Tibial artery (tissue), 4 donors: ENCODE measurements at regions not wholly inside any gene's neighbourhood (a gene's known extent, or its start where the extent isn't known, plus 50 kb on each side); places are given as distances from the start of the nearest gene placed in this dataset.

Experiments used
- DNase-seq, 2 donors: peaks; one replicate each; pipeline ENCODE4 v3.0.0-alpha.2; 2019
- H3K27ac ChIP-seq, 2 donors: fragments of 200-600 bp; sonication (generic) in 1 of 2; 1 replicate in 1 of 2; 2 replicates in 1 of 2; pipeline ENCODE4 v1.5.1; 2018 to 2019; ENCODE audit warnings: mild to moderate bottlenecking in 1 of 2
- H3K27me3 ChIP-seq, 2 donors: fragments of 200-600 bp; sonication (generic) in 1 of 2; one replicate each; pipeline versions ENCODE4 v1.5.1 to v1.6.0; 2016 to 2019
- H3K36me3 ChIP-seq, 3 donors: fragments of 200-600 bp; sonication (generic) in 2 of 3; one replicate each; pipeline ENCODE4 v1.5.1; 2016 to 2019; ENCODE audit warnings: mild to moderate bottlenecking in 2 of 3
- H3K4me1 ChIP-seq, 4 donors: fragments of 200-600 bp; sonication (generic) in 2 of 4; 1 replicate in 3 of 4; 2 replicates in 1 of 4; pipeline ENCODE4 v1.5.1; 2016 to 2019
- H3K4me3 ChIP-seq, 2 donors: fragments of 200-600 bp; sonication (generic) in 1 of 2; 1 replicate in 1 of 2; 2 replicates in 1 of 2; pipeline ENCODE4 v1.5.1; 2018 to 2019; ENCODE audit warnings: mild to moderate bottlenecking in 2 of 2
- H3K9me3 ChIP-seq, 3 donors: fragments of 200-600 bp; sonication (generic) in 1 of 3; one replicate each; pipeline ENCODE4 v1.5.1; 2016 to 2019
- CTCF ChIP-seq, 2 experiments: fragments of 200-600 bp in 1 of 2; fragments of 450-650 bp in 1 of 2; IDR thresholded peaks; one replicate each; pipeline ENCODE4 v1.5.1; 2017 to 2019; ENCODE audit warnings: antibody characterized with exemption in 2 of 2, mild to moderate bottlenecking in 1 of 2, moderate library complexity in 1 of 2
- intact Hi-C: fragments of 100-400 bp; cut with DNase I; formaldehyde crosslinking; loops from one replicate; pipeline ENCODE4 v1.15.0; 2023; ENCODE audit warnings: low total_unique reads

DNA sequence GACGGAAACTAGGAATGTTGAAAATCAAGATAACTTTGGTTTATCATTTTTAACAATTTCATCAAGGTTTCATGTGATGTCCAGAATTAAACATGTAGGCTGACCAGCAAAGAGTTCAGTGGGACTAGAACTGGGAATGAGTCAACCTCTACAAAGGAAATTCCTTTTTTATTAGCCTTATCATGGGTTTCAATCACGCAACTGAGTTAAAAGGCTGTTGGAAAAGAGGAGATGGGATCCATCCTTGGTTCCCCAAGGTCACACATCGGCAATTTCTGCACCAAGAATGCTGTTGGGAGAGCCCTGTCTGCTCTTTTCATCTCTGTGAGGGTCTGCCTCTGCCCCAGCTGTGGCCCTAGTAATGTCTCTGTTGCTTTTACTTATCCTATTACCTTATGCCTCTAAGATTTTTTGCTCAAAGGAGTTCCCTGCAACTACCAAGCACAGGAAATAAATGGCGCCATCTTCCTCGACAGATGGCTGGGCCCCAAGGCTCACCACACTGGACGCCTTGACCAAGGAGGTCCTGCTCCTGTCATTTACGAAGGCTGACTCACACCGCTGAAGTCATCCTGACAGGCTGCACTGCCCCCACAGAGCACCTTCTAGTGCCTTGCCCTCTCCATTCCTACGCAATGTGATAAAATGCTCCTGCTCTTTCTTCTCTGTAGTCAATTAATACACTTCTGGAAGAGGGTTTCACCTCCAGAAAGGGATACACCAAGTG lies 367.4 kb downstream of the GXYLT1 start:
- no peaks in the 10 kb centered on the region for H3K36me3 ChIP-seq
- TF ChIP-seq CTCF (IDR thresholded peaks at IDR 0.05): no peak
- no peaks in the 10 kb centered on the region for H3K4me1 ChIP-seq
- H3K27me3 ChIP-seq: no peaks in the 10 kb centered on the region
- intact Hi-C loops: no loop called here
- no peak for DNase-seq
- H3K27ac ChIP-seq: no peak overlapping the region
- H3K4me3 ChIP-seq: no peak overlapping the region
- no peaks in the 10 kb centered on the region for H3K9me3 ChIP-seq

GRCh38 chr12:41772478-41772877 lies 372.2 kb downstream of the GXYLT1 start:
- no peak for TF ChIP-seq CTCF (IDR thresholded peaks at IDR 0.05)
- Histone ChIP-seq H3K36me3 (no peaks in the 10 kb centered on the region), H3K27me3 (no peaks in the 10 kb centered on the region), H3K9me3 (no peaks in the 10 kb centered on the region), H3K4me1 (no peaks in the 10 kb centered on the region), H3K27ac (no peak overlapping the region), H3K4me3 (no peak overlapping the region)
- intact Hi-C loops: no loop called here
- no peak for DNase-seq

GRCh38 chr12:41769810-41770209 lies 374.9 kb downstream of the GXYLT1 start:
- no peaks in the 10 kb centered on the region for H3K27me3 ChIP-seq
- intact Hi-C loops: no loop called here
- no peaks in the 10 kb centered on the region for H3K4me1 ChIP-seq
- DNase-seq: no peak
- no peak overlapping the region for H3K4me3 ChIP-seq
- no peaks in the 10 kb centered on the region for H3K9me3 ChIP-seq
- H3K36me3 ChIP-seq: no peaks in the 10 kb centered on the region
- H3K27ac ChIP-seq: no peak overlapping the region
- TF ChIP-seq CTCF (IDR thresholded peaks at IDR 0.05): no peak

- TF ChIP-seq CTCF (IDR thresholded peaks at IDR 0.05): no peak
- Histone ChIP-seq H3K27ac (no peak overlapping the region), H3K4me3 (no peak overlapping the region), H3K4me1 (no peaks in the 10 kb centered on the region), H3K9me3 (no peaks in the 10 kb centered on the region), H3K36me3 (no peaks in the 10 kb centered on the region), H3K27me3 (no peaks in the 10 kb centered on the region)
- intact Hi-C loops: no loop called here
- no peak for DNase-seq
These were observed 376.2 kb downstream of the GXYLT1 start for GRCh38 chr12:41768456-41768855.

- no peak overlapping the region for H3K27ac ChIP-seq
These were observed 382.0 kb downstream of the GXYLT1 start for GRCh38 chr12:41762691-41763090.

More at GRCh38 chr12:41762691-41763090, 382.0 kb downstream of the GXYLT1 start:
- H3K36me3 ChIP-seq: no peaks in the 10 kb centered on the region
- intact Hi-C loops: no loop called here
- no peaks in the 10 kb centered on the region for H3K9me3 ChIP-seq
- no peaks in the 10 kb centered on the region for H3K27me3 ChIP-seq
- DNase-seq: no peak
- no peaks in the 10 kb centered on the region for H3K4me1 ChIP-seq
- no peak overlapping the region for H3K4me3 ChIP-seq
- no peak for TF ChIP-seq CTCF (IDR thresholded peaks at IDR 0.05)
